ENCODE measurements at regions not wholly inside any gene's neighbourhood (a gene's known extent, or its start where the extent isn't known, plus 50 kb on each side); places are given as distances from the start of the nearest gene placed in this dataset.
"Not testable (repeated sequence)": the region's sequence is repeated elsewhere in the genome, so short reads cannot be mapped to it uniquely, and the experiment has no call there.

DNA sequence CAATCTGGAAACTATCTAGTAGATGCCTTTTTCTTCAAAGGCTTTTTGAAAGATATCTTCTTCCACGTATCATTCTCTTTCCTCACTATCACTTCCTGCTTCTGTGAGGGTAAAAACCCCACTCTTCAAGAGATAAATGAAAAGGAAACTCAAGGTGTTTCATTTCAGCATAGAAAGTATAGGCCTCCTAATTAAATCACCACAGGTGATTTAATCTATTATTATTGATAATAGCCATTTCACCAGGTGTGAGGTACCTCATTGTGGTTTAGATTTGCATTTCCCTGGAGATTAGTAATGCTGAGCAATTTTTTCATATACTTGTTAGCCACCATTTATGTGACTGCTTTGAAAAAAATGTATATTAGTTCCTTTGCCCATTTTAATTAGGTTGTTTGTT lies 92.0 kb upstream of the EMCN start:
- intact Hi-C loops (cut with micrococcal nuclease), result no loop called here

DNA sequence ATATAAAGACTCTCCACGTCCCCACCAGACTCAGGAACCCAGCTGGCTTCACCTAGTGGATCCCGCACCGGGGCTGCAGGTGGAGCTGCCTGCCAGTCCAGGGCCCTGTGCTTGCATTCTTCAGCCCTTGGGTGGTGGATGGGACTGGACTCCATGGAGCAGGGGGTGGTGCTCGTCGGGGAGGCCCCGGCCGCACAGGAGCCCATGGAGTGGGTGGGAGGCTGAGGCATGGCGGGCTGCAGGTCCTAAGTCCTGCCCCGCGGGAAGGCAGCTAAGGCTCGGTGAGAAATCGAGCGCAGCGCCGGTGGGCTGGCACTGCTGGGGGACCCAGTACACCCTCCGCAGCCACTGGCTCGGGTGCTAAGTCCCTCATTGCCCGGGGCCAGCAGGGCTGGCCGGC lies 90.8 kb upstream of the EMCN start:
- H3K9ac ChIP-seq (replicated peaks; ENCODE audit: extremely low read depth, insufficient read depth, low read length); H2AFZ ChIP-seq (ENCODE audit: low read depth, low read length); BruUV-seq (replicated peaks); CTCF ChIA-PET; H3K4me1 ChIP-seq (ENCODE audit: control insufficient read depth, extremely low read depth, insufficient read depth, low read length); H3K9me3 ChIP-seq (replicated peaks; ENCODE audit: control insufficient read depth, insufficient read depth, low read length); H3K36me3 ChIP-seq (ENCODE audit: control insufficient read depth in 2 of 2, extremely low read depth in 1 of 2, insufficient read depth in 2 of 2, low read length in 2 of 2); H3K79me2 ChIP-seq (ENCODE audit: control insufficient read depth, insufficient read depth, low read length); intact Hi-C loops (cut with micrococcal nuclease); POLR2A ChIA-PET; H3K4me2 ChIP-seq (ENCODE audit: insufficient read depth, low read length); dilution Hi-C loops (cut with MboI; ENCODE audit: extremely low pct_ligation_motif_present, low sequenced_read_pairs); H4K20me1 ChIP-seq (replicated peaks; ENCODE audit: control insufficient read depth, extremely low read depth, insufficient read depth, low read length); FAIRE-seq; DNase-seq (ENCODE audit: low read depth, low spot score); H3K27me3 ChIP-seq (ENCODE audit: control insufficient read depth in 2 of 2, insufficient read depth in 2 of 2, low read length in 2 of 2); H3K27ac ChIP-seq (ENCODE audit: insufficient read depth, low read depth, low read length); H3K4me3 ChIP-seq (replicated peaks in 1 of 3; ENCODE audit: insufficient read depth in 1 of 3, low read depth in 1 of 3, low read length in 3 of 3); H3K9me1 ChIP-seq (replicated peaks; ENCODE audit: control insufficient read depth, extremely low read depth, insufficient read depth, low read length): not testable (repeated sequence)

More for the DNA sequence above, 92.0 kb upstream of the EMCN start:
- CTCF ChIA-PET, result no interaction called here
- FAIRE-seq (no peak), DNase-seq (ENCODE audit: low read depth, low spot score) (no peak)
- H3K27ac ChIP-seq (ENCODE audit: insufficient read depth, low read depth, low read length), result no peak overlapping the region
- no peak overlapping the region for H3K9ac ChIP-seq (replicated peaks; ENCODE audit: extremely low read depth, insufficient read depth, low read length)
- dilution Hi-C loops (cut with MboI; ENCODE audit: extremely low pct_ligation_motif_present, low sequenced_read_pairs), result no loop called here
- no peaks in the 10 kb centered on the region for H3K9me3 ChIP-seq (replicated peaks; ENCODE audit: control insufficient read depth, insufficient read depth, low read length)
- no peaks in the 10 kb centered on the region for H3K27me3 ChIP-seq (ENCODE audit: control insufficient read depth in 2 of 2, insufficient read depth in 2 of 2, low read length in 2 of 2)
- H3K4me3 ChIP-seq (replicated peaks in 1 of 3; ENCODE audit: insufficient read depth in 1 of 3, low read depth in 1 of 3, low read length in 3 of 3), result no peak overlapping the region
- H3K9me1 ChIP-seq (replicated peaks; ENCODE audit: control insufficient read depth, extremely low read depth, insufficient read depth, low read length), result no peaks in the 10 kb centered on the region
- BruUV-seq (replicated peaks), result no TSS peak
- no peaks in the 10 kb centered on the region for H3K79me2 ChIP-seq (ENCODE audit: control insufficient read depth, insufficient read depth, low read length)
- no peaks in the 10 kb centered on the region for H3K36me3 ChIP-seq (ENCODE audit: control insufficient read depth in 2 of 2, extremely low read depth in 1 of 2, insufficient read depth in 2 of 2, low read length in 2 of 2)
- POLR2A ChIA-PET, result no interaction called here
- no peaks in the 10 kb centered on the region for H4K20me1 ChIP-seq (replicated peaks; ENCODE audit: control insufficient read depth, extremely low read depth, insufficient read depth, low read length)
- no peak overlapping the region for H2AFZ ChIP-seq (ENCODE audit: low read depth, low read length)
- H3K4me1 ChIP-seq (ENCODE audit: control insufficient read depth, extremely low read depth, insufficient read depth, low read length), result no peaks in the 10 kb centered on the region
- no peak for TF ChIP-seq JUN (IDR thresholded peaks at IDR 0.05; ENCODE audit: borderline replicate concordance, insufficient read depth, insufficient read length, low read depth)
- TF ChIP-seq EZH2 (IDR thresholded peaks at IDR 0.05; ENCODE audit: borderline replicate concordance, low read depth, low read length, severe bottlenecking), result no peak
- no peak for TF ChIP-seq POLR2A (IDR thresholded peaks at IDR 0.05; ENCODE audit: low read depth, low read length)
- TF ChIP-seq FOS (IDR thresholded peaks at IDR 0.05; ENCODE audit: borderline replicate concordance, insufficient read depth, low read length), result no peak
- TF ChIP-seq, protein P1, sequence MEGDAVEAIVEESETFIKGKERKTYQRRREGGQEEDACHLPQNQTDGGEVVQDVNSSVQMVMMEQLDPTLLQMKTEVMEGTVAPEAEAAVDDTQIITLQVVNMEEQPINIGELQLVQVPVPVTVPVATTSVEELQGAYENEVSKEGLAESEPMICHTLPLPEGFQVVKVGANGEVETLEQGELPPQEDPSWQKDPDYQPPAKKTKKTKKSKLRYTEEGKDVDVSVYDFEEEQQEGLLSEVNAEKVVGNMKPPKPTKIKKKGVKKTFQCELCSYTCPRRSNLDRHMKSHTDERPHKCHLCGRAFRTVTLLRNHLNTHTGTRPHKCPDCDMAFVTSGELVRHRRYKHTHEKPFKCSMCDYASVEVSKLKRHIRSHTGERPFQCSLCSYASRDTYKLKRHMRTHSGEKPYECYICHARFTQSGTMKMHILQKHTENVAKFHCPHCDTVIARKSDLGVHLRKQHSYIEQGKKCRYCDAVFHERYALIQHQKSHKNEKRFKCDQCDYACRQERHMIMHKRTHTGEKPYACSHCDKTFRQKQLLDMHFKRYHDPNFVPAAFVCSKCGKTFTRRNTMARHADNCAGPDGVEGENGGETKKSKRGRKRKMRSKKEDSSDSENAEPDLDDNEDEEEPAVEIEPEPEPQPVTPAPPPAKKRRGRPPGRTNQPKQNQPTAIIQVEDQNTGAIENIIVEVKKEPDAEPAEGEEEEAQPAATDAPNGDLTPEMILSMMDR (IDR thresholded peaks at IDR 0.05; ENCODE audit: extremely low read depth in 1 of 2, insufficient read depth in 1 of 2, low read depth in 1 of 2, low read length in 2 of 2), result no peak
- no peak for TF ChIP-seq POLR2AphosphoS5 (IDR thresholded peaks at IDR 0.05; ENCODE audit: insufficient read depth, low read depth, low read length)
- no peak for TF ChIP-seq MYC (IDR thresholded peaks at IDR 0.05; ENCODE audit: low read depth, low read length)
- TF ChIP-seq, protein P2, sequence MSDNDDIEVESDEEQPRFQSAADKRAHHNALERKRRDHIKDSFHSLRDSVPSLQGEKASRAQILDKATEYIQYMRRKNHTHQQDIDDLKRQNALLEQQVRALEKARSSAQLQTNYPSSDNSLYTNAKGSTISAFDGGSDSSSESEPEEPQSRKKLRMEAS (IDR thresholded peaks at IDR 0.05; ENCODE audit: insufficient read depth, insufficient read length), result no peak
- H3K4me2 ChIP-seq (ENCODE audit: insufficient read depth, low read length), result no peak overlapping the region

All from endothelial cell of umbilical vein (primary cell).